GM18858 (cell line): ENCODE measurements at regions not wholly inside any gene's neighbourhood (a gene's known extent, or its start where the extent isn't known, plus 50 kb on each side); places are given as distances from the start of the nearest gene placed in this dataset.

Source experiments
- ATAC-seq: cut with Tn5 transposase; IDR thresholded peaks from one replicate; pipeline ENCODE4 v1.9.1; 2021; ENCODE audit not compliant: unreplicated experiment

- no peak for ATAC-seq
Measured at GRCh38 chr10:78312197-78313047, 278.8 kb downstream of the RPS24 start.

DNA sequence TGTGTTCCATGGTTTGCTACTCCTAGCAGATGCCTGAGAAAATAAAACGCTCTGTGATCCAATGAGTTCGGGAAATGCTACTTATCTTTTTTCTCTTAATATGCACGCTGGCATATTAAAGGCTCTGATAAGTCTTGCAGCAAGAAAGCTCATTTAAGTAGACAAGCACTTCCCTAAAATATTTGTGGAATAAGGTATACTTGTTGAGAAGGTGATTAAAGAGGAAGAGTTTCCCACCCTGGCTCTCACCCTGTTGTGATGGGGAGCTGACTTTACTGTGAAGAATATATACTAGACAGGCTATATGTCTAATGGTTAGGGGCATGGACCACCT lies 279.4 kb downstream of the RPS24 start:
- ATAC-seq: no peak

DNA sequence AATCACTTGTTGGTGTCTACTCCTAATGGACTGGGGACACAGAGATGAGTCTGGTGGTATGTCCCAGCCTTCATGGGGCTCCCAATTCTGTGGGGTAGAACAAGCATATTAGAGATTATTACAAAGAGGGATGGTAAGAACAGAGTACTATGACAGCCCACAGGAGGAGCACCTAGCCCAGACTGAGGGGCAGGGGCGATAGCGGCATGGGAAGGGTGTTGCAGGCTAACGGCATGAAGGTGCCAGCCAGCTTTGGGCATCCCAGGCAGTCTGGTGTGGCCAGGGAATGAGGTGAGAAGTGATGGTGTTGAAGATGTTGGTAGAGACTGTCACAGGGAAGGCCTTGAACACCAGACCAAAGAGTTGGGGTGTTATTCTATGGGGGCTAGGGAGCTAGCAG lies 280.0 kb downstream of the RPS24 start:
- no peak for ATAC-seq

DNA sequence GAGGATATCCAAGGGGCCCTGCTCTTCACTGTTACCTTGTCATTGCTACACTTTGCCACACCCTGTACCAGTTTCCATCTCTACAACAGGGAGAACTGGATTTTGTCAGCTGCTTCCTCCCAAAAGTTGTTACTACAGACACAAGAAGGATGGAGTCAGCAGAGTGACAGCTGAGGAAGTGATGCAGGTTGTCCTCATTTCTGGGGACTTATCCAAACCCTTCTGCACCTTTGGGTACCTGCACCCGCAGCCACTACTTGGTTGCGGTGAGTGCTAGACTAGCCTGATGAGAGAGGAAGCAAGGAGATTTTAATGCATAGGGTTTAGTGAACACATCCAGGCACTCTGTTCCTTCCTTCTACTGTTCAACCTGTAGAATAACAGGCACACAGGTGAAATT lies 281.0 kb downstream of the RPS24 start:
- no peak for ATAC-seq

DNA sequence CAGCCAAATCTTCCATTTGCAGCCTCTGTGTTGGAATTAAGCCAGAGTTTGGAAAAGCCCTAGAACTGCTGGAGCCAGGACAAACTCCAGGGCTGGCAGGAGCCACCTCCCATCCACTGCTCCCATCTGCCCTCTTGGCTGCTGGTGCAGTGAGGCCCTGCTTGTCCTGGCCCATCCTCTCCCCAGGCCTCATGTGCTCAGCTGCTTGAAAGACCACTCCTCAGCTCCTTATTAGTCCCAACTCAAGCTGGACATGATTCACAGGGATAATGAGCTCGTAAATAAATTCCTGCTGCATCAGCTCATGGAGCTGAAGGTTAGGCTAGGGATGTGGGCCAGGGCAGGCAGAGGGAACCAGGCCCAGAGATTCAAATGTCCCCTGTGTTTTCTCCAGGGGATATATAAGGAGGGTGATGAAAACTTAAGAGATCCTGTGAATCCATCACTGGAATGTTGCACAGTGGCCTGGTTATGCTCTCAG lies 282.8 kb downstream of the RPS24 start:
- no peak for ATAC-seq

DNA sequence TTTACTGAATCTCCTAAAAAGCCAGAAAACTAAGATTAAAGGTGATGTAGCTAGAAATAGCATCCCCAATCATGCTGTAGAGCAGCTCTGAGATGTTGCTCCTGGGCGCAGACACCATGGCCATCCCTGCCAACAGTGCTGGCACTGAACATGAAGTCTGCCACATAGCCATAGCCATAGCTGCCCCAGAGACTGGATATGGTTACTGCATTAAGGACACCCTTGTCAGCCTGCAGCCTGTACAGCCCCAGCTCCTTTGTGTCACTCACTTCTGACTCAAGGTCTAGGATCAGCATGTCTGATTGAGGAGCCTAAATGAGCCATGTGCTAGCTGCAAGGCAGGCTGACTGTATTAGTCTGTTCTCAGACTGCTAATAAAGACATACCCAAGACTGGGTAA lies 284.6 kb downstream of the RPS24 start:
- no peak for ATAC-seq

- no peak for ATAC-seq
Measured at GRCh38 chr10:78319371-78319770, 285.7 kb downstream of the RPS24 start.

DNA sequence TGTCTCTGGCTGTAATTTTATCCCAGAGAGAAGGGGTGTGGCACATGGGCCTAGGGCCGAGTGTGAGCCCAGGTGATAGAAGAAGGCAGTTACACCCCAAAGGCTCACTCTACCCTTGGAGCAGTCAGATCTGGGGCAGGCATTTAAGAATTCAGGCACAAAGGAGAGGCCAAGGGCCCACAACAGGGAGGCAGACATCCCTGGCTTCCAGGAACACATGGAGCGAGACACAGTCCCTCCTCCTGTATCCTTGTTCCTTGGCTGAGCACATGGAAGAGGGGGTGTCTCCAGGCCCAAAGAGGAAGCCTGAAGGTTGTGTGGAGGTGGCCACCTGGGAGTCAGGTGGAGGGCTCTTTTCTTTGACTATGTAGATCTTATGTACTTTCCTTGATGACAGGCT lies 286.2 kb downstream of the RPS24 start:
- ATAC-seq: no peak

- no peak for ATAC-seq
Measured at GRCh38 chr10:78320506-78320905, 286.8 kb downstream of the RPS24 start.

DNA sequence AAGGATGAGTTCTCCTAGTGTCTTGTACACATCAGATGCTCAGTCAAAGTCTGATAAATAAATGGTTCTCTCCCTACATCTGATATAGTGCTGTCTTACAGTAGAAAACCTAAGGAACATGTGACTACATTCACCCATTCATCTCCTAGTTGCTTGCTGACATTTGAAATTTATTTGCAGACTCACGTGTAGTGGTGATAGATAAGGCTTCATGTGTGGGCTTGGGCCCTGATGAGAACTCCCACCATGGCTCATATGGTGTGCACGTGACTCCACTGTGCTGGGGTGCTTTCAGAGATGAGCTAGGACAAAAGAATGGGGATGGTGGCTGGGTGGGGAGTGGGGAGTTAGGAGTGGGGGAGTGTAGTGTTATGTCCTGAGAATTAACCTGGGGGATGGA lies 287.3 kb downstream of the RPS24 start:
- ATAC-seq: no peak

- no peak for ATAC-seq
Measured at GRCh38 chr10:78321500-78321899, 287.8 kb downstream of the RPS24 start.

DNA sequence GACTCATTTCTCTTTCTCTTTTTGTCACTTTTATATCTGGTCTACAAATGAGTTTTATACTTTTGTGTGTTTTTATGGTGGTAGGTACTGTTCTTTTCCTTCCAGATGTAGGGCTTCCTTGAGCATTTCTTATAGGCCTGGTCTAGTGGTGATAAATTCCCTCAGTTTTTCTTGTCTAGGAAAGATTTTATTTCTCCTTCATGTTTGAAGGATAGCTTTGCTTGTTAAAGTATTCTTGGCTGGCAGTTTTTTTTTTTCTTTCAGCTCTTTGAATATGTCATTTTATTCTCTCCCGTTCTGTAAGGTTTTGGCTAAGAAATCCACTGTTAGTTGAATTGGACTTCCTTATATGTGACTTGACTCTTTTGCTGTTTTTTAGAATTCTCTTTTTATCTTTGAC lies 292.7 kb downstream of the RPS24 start:
- ATAC-seq: no peak

DNA sequence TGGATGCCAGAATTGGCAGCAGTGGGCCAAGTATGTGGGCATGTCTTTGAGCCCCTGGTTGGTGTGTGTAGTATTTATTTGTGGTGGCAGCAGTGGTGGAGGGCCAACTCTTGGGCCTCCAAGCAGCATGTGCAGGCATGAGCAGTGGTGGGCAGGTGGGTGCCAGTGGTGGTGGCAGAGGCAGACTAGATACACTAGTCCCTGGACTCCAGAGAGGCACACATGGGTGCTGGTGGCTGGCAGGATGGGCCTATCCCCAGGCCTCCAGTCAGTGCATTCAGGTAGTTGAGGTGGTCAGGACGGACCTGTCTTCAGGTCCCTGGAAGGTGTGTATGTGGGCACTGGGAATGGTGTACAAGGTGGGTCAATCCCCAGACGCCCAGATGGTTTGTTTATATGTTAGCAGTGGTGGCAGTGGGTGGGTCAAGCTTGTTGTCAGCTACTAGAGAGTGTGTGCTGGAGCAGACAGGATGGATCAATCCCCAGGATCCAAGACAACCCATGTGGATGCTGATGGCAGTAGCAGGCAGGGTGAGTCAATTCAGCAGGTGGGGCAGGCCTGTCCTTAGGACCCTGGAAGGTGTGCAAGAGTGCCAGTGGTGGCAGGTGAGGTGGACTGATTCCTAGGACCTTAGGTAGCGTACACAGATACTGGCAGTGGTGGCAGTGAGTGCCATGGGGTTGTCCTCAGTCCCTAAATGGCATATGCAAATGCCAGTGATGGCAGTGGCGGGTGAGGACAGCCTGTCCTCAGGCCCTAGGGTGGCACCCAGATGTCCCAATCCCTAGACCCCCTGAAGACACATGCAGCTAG lies 294.3 kb downstream of the RPS24 start:
- ATAC-seq: no peak

DNA sequence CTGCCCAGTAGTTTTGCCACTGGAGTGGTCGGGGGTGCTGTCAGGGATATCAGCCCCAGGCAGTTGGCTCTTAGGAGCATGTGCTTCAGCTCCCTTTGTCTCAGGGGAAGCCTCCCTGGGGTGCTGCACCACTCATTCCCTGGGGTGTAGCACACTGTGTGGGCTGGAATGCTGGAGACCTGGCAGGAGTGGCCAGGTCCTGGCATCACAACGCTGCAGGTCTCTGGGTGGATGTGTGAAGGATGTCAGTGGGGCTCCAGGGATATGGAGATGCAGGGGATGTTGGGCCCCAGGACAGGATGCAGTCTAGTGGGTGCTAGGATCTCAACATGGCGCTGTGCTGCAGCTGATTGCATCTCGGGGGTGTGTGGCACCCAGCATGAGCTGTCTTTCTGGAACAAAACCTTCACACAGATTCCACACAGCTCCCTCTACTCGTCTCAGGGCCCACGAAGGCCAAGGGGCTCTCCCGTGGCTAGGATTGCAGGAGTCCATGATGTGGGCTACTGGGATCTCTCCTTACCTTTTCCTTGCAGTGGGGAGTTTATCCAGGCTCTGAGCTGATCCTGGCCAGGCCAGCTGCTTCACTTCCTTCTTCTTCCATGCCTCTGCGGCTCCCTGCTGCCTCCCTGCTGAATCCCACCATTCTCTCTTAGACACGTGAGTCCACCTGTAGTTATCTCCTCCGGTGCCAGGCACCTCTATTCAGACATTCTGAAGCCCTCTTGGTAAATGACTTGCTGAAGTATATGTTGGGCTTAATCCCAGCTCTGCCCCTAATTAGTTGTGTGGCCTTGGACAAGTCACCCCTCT lies 295.1 kb downstream of the RPS24 start:
- ATAC-seq: no peak

GRCh38 chr10:78330884-78331283 lies 297.2 kb downstream of the RPS24 start:
- ATAC-seq: no peak

DNA sequence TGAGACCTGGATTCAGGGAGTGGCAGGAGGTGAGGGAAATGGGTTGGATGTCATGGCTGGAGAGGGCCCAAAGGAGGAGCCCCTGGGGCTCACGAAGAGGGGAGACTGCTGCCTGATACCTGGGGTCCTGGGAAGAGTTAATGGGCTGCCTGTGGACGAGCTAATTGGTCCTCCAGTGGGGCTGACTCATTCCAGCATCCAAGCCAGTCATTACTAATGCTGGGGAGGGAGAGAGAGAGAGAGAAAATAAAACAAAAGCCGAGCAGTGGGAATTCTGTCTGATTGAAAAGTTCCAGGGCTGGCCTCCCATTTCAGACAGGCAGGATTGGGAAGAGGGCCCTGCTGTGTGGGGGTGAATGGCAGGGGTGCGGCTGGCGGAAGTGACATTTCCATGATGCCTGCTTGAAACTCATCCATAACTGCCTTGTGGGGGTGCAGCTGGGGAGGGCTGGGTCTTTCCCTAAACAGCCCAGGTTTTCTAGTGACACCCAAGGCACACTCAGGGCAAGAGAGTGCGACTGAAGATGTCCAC lies 297.8 kb downstream of the RPS24 start:
- no peak for ATAC-seq

DNA sequence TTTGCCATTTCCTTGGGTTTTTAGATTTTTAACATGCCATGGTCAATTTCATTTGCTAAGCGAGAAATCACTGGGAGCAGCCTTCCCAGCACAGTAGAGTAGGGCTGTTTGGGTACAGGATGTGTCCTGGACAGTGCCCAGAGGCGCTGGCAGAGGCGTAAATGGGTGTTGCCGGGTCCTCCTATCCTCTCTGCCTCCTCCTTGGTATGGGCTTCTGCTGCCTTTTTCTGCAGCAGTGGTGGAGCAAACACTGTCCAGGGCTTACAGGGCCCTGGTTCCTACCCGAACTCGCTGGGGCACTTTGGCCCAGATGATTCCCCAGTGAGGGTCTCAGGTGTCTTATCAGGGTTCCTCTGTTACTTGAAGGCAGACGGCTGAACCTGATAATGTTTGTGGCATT lies 298.3 kb downstream of the RPS24 start:
- ATAC-seq: no peak

GRCh38 chr10:78332657-78333056 lies 299.0 kb downstream of the RPS24 start:
- no peak for ATAC-seq

DNA sequence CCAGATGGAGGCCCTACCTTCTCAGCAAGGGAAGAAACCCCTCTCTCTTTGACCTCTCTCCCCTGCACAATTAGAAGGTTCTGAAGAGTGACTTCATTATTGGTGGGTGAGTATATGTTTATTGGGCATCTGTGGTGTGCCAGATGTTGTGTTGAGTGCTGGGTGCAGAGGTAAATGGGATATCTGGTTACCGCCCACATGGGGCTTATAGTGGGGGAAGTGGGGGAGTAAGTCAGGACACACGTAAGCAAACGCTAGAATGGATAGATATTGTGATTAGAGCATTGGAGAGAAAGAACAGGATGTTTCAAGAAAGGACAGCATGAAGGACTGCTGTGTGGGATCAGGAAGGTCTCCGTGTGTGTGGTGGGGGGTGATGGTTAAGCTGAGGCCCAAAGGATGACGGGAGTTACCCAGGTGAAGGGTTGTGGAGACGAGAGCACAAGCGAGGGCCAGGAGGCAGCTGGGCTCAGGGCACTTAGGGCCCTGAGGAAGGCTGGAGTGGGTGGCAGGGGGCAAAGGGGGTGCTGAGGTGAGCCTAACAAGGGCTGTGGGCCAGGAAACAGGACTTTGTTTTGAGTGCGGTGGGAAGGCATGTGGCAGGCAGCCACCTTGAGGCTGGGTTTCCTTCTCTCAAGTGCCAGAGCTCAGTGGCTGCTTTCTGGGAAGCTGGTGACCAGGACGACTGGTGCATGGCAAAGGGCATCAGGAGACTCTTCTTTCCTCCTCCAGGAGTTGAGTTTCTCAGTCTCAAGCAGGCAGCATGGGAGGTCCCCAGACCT lies 299.9 kb downstream of the RPS24 start:
- ATAC-seq: no peak

DNA sequence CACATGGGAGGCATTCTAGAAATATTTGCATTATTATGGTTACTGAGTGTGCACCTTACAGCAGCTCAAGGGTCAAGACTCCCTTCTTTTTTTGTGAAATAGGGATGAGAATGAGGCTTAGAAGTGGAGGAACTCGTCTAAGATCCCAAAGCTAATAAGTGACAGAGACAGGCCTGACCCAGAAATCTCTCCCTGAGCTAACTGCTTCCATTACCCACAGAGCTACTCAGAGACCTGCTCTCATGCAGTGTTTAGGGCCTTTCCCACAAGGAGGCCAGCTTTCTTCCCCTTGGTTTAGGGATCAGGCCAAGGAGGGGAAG lies 301.7 kb downstream of the RPS24 start:
- no peak for ATAC-seq
